Stimulated activated CD8-positive, alpha-beta memory T cell treated with anti-CD3 and anti-CD28 coated beads, Interleukin-4, amount 100 ng/mL, for 24 hours (primary cell): ENCODE measurements at regions not wholly inside any gene's neighbourhood (a gene's known extent, or its start where the extent isn't known, plus 50 kb on each side); places are given as distances from the start of the nearest gene placed in this dataset.

Experiments
- DNase-seq: peaks from one replicate; pipeline ENCODE4 v3.0.0-alpha.2; 2020; ENCODE audit warnings: low read depth

- no peak for DNase-seq
Measured at GRCh38 chr15:69795601-69796000, 302.1 kb downstream of the TLE3 start.

- no peak for DNase-seq
Measured at GRCh38 chr15:69797051-69797595, 300.6 kb downstream of the TLE3 start.

- no peak for DNase-seq
Measured at GRCh38 chr15:69797615-69798014, 300.1 kb downstream of the TLE3 start.

DNA sequence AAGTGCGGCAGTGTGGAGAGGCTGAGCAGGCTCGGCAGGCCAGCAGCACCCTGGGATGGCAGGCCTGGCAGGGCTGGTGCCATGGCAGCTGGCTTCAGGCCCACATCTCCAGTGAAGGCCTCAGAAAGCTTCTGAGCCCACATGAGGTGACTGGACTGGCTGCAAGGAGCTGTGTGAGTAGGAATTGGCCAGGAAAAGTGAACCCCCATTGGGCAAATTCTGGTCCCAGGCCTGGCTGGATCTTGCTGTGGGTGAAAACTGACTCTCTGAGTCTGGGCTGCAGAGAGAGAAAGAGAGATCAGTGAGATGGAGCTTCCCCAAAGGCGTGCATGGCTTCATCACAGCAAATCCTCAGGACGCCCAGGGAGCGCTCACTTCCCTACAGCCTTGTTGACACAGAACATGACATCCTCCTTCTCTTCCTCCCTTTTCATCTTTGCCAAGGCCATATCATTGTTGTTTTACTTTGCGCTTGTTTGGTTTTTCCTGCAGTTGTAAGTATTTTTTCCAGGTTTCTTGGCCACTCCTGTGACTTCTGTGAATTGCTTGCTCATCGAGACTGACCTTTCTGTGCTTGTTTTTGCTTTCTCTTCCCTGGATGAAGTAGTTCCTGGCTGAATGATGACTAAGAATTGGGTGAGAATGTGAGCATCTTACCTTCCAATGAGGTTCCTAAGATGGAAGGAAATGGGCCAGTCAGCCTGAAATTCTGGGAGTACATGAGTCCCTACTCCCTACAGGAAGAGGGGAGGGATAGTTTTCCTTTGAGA, 299.1 kb downstream of the TLE3 start:
- DNase-seq, result no peak

GRCh38 chr15:69801144-69801543, 296.6 kb downstream of the TLE3 start:
- DNase-seq, result no peak

DNA sequence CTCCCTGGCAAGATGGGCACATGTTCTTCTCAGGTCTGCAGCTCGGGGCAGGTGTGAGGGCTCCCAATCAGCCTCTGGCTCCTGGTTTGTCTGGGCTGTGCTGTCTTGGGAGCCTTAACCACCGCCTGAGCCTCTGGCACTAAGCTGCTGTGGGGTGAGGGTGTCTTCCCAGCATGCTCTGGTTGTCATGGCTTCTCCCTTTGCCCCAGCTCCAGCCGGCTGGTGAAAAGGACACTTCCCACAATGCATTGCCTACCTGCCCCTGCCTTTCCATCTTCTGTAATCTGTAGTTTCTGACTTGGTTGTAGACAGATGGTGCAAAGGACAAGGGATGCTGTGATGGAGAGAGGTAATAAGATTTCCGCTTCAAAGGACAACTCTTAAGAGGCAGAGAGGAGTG, 295.3 kb downstream of the TLE3 start:
- no peak for DNase-seq

DNA sequence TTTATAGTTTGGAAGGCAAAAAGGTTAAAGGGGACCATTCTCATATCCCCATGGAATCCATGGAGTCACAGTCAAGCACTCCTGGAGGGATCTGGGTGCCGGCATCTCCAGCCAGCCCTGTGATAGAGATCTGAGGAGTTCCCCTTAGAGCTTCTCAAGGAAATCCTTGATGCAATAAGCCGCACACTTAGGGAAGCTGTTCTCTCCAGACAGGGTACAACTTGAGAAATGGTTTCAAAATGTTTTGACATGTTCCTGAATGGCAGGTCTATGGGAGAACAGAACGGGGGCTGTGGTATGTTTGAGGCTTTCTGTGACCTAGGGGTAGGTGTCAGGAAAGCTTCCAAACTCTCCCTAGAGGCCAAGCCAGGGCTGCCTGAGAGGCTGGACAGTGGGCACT, 292.9 kb downstream of the TLE3 start:
- DNase-seq, result no peak

DNA sequence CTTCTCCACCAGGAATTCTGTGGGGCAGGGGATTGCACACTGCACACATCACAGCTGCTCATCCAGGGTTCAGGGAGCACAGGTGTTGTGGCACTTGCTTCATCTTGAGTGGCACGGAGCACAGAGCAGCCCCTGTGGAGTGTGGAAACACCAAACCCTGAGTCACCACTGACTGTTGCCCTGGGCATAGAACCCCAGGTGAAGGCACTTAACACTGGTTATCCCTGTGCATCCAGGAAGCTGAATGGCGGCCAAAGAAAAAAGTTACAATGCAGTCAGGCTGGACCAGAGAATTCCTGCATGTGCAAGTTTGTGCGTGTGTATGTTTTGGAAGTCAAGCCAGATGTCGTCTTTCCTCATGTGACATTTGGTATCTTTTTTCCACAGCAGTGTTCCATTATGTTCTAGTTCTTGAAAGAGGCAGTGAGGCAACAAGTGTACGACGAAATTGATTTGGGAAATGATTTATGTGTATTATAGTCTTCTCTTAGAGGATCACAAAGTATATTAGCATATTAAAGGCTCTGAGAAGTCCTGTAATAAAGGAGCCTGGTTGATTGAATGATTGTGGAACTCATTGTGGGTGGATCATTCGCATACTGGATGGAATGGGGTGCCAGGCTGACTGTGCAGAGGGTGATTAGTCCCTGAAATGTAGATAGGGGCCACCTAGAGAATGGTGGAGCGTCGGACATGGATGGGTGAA, 292.3 kb downstream of the TLE3 start:
- DNase-seq, result no peak

- DNase-seq, result no peak
Measured at GRCh38 chr15:69806287-69806915, 291.3 kb downstream of the TLE3 start.

DNA sequence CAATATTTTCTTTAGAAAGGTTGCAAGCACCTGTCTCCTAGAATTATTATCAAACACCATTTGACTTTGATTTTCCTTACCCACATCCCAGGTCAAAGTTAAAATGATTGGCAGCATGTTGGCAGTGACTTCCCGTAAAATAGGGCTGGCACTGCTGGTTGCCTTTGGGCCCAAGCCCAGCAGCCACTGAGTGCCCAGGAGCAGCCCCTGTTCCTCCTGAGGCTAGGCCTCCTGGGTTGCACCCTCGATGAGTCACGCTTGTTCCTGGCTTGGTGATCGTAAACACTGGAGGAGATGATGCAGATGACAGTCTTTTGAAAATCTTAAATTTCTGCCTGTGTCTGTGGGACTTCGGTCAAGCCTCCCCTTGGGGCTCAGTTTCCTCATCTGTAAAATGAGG, 290.0 kb downstream of the TLE3 start:
- DNase-seq, result no peak

GRCh38 chr15:69808756-69809155, 289.0 kb downstream of the TLE3 start:
- no peak for DNase-seq

DNA sequence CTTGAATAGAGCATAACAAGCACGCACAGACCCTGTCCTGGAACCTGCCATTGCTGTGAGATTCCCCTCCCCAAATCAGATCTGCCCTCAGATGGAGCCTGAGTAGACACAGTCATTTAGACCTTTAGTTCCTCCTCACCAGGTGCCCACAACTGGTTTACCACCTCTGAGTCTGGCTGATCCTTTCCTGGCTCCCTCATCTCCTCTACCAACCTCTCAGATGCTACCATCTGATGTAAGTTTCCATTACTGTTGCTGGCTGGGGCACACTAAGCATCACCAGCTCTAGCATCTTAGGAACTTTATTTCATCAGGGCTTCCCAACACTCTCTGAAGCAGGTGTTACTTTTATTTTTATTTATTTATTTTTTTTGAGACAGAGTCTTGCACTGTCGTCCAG, 288.3 kb downstream of the TLE3 start:
- DNase-seq, result no peak

- no peak for DNase-seq
Measured at GRCh38 chr15:69810431-69811354, 287.0 kb downstream of the TLE3 start.

- no peak for DNase-seq
Measured at GRCh38 chr15:69812861-69813261, 284.9 kb downstream of the TLE3 start.

DNA sequence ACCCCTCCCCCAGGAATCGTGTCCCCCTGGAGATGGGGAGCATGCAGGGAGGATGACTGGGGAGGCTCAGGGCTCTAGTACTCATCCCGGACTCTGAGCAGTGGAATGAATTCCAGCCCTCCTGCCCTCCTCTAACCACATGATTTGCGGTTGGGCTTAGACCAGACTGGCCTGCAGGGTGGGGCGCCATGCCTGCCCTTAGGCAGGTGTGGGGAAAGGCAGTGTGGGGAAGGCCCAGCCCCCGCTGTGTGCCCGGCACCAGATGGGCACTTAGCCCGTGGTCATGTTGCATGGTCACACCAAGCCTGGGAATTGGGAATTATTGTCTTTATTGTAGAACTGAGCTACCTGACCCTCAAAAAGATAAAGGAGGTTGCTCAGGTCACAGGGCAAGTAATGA, 283.8 kb downstream of the TLE3 start:
- DNase-seq, result no peak

DNA sequence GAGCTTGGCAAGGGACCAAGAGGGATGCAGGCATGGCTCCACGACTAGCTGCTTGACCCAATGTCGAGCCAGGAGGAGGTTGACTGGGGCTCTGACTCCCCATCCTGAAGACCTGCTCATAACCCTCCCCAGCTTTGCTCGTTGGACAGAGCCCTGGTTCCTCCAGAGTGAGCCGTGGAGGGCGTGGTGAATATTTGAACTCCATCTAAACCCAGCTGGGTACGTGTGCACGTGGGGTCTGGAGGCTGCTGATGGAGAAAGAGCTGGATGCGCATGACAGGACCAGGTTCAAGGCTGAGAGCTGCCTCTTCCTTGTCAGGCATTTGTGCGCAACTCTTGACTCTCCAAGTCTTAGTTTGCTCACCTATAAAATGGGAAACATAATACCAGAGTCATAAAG, 282.8 kb downstream of the TLE3 start:
- DNase-seq, result no peak

GRCh38 chr15:69815793-69816192, 281.9 kb downstream of the TLE3 start:
- no peak for DNase-seq

- DNase-seq, result no peak
Measured at GRCh38 chr15:69816522-69816921, 281.2 kb downstream of the TLE3 start.

DNA sequence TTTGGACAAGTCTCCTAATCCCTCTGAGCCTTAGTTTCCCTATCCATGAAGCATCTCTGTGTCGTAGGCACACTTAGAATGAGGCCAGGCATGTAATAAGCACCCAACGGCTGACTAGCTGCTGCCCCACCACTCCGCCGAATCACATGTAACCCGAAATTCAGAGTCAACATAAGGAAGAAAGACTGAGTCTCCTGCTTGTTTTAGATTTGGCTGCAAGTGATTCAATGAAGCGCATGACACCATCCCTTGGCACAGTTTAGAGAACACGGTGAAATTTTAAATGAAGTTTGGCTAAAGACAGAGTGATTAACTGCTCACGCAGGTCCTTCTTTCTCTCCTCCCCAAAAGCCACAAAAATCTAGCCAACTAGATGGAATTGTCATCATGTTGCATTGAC, 279.2 kb downstream of the TLE3 start:
- DNase-seq, result no peak

- DNase-seq, result no peak
Measured at GRCh38 chr15:69819371-69819770, 278.3 kb downstream of the TLE3 start.

- no peak for DNase-seq
Measured at GRCh38 chr15:69820819-69821218, 276.9 kb downstream of the TLE3 start.
